ENCODE measurements at regions not wholly inside any gene's neighbourhood (a gene's known extent, or its start where the extent isn't known, plus 50 kb on each side); places are given as distances from the start of the nearest gene placed in this dataset.

- POLR2A ChIA-PET: no interaction called here
- no peaks in the 10 kb centered on the region for H3K79me2 ChIP-seq (ENCODE audit: insufficient read depth, low read depth, low read length)
- BruUV-seq (replicated peaks): no TSS peak
Observed at GRCh38 chr20:4513720-4514119, 172.5 kb upstream of the PRNP start.

GRCh38 chr20:4512891-4513550, 173.2 kb upstream of the PRNP start:
- H3K4me2 ChIP-seq (ENCODE audit: low read length): no peak overlapping the region
- intact Hi-C loops (cut with micrococcal nuclease; ENCODE audit: unreplicated experiment): no loop called here
- POLR2A ChIA-PET: interaction anchor here (0.7 kb wide), 1 partner anchor 9 kb away, joined by 3 read pairs; no protein-coding TSS in a partner anchor

More at GRCh38 chr20:4513720-4514119, 172.5 kb upstream of the PRNP start:
- no peaks in the 10 kb centered on the region for H3K9me2 ChIP-seq (ENCODE audit: insufficient read depth, low read length)
- intact Hi-C loops (cut with micrococcal nuclease; ENCODE audit: unreplicated experiment): no loop called here
- H3K9me3 ChIP-seq (ENCODE audit: low read length): peaks cover 8% of the 10 kb centered on the region; the same call in 1 of the 2 replicates
- H2AFZ ChIP-seq (ENCODE audit: low read length): no peak overlapping the region
- no peaks in the 10 kb centered on the region for H4K20me1 ChIP-seq (ENCODE audit: insufficient read depth, low read length)
- no peak for TF ChIP-seq EZH2phosphoT487 (IDR thresholded peaks at IDR 0.05; ENCODE audit: borderline replicate concordance, low read depth, low read length)
- no peak for TF ChIP-seq CTCF (conservative IDR thresholded peaks at IDR 0.05; ENCODE audit: low read length)
- CTCF ChIA-PET (ENCODE audit: unreplicated experiment): no interaction called here
- H3K27ac ChIP-seq (ENCODE audit: low read depth, low read length, poor library complexity, severe bottlenecking): no peak overlapping the region
- no peak overlapping the region for H3K4me3 ChIP-seq (ENCODE audit: low read depth, low read length, poor library complexity, severe bottlenecking)
- H3K4me2 ChIP-seq (ENCODE audit: low read length): no peak overlapping the region
- no peaks in the 10 kb centered on the region for H3K36me3 ChIP-seq (ENCODE audit: insufficient read depth, low read length)
- H3K4me1 ChIP-seq (ENCODE audit: insufficient read depth, low read length, poor library complexity, severe bottlenecking): no peaks in the 10 kb centered on the region
- no peak for DNase-seq (ENCODE audit: low spot score)

More at GRCh38 chr20:4512891-4513550, 173.2 kb upstream of the PRNP start:
- Histone ChIP-seq H3K4me3 (ENCODE audit: low read depth, low read length, poor library complexity, severe bottlenecking) (no peak overlapping the region), H3K9me2 (ENCODE audit: insufficient read depth, low read length) (no peaks in the 10 kb centered on the region), H3K79me2 (ENCODE audit: insufficient read depth, low read depth, low read length) (no peaks in the 10 kb centered on the region), H3K4me1 (ENCODE audit: insufficient read depth, low read length, poor library complexity, severe bottlenecking) (no peaks in the 10 kb centered on the region), H2AFZ (ENCODE audit: low read length) (no peak overlapping the region), H4K20me1 (ENCODE audit: insufficient read depth, low read length) (no peaks in the 10 kb centered on the region), H3K36me3 (ENCODE audit: insufficient read depth, low read length) (no peaks in the 10 kb centered on the region), H3K27ac (ENCODE audit: low read depth, low read length, poor library complexity, severe bottlenecking) (no peak overlapping the region), H3K9me3 (ENCODE audit: low read length) (peaks cover 8% of the 10 kb centered on the region; the same call in 1 of the 2 replicates)
- CTCF ChIA-PET (ENCODE audit: unreplicated experiment): no interaction called here
- no peak for DNase-seq (ENCODE audit: low spot score)
- BruUV-seq (replicated peaks): no TSS peak
- TF ChIP-seq CTCF (conservative IDR thresholded peaks at IDR 0.05; ENCODE audit: low read length) (no peak), EZH2phosphoT487 (IDR thresholded peaks at IDR 0.05; ENCODE audit: borderline replicate concordance, low read depth, low read length) (no peak)
